Fibroblast of the aortic adventitia (primary cell): ENCODE measurements at regions not wholly inside any gene's neighbourhood (a gene's known extent, or its start where the extent isn't known, plus 50 kb on each side); places are given as distances from the start of the nearest gene placed in this dataset.
"Not testable (repeated sequence)": the region's sequence is repeated elsewhere in the genome, so short reads cannot be mapped to it uniquely, and the experiment has no call there.

Source experiments
- DNase-seq: peaks from one replicate; pipeline ENCODE4 v3.0.0-alpha.2; 2010; ENCODE audit warnings: low read depth
- H3K4me3 ChIP-seq: 2 replicates; pipeline ENCODE4 v1.5.1; 2011; ENCODE audit warnings: low read depth, mild to moderate bottlenecking, control low read depth, low read length, moderate library complexity
- TF ChIP-seq, protein P1 (sequence below): IDR thresholded peaks from 2 replicates; pipeline ENCODE4 v1.5.1; 2011; ENCODE audit warnings: mild to moderate bottlenecking, low read length, control low read depth, inconsistent platforms; ENCODE audit not compliant: insufficient read depth

DNA sequence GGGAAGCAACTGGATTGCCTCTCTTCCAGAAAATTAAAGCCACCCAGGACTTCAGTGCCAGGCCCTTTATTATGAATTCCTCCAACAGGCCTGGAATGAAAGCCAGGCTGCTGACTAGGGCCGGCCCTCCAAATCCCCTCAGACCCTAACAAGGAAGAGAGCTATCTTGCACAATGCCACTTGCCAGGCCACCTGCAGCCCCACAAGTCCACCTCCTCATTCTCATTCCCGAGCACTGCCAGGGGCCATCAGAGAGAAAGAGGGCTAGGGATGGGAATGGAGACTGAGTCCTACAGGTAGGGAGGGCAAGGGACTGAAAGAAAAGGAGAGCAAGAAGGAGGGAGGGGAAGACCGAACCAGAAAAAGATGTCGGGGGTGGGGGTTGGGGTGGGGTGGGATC is 86.5 kb downstream of the MRPL14 start:
- TF ChIP-seq, protein P1, sequence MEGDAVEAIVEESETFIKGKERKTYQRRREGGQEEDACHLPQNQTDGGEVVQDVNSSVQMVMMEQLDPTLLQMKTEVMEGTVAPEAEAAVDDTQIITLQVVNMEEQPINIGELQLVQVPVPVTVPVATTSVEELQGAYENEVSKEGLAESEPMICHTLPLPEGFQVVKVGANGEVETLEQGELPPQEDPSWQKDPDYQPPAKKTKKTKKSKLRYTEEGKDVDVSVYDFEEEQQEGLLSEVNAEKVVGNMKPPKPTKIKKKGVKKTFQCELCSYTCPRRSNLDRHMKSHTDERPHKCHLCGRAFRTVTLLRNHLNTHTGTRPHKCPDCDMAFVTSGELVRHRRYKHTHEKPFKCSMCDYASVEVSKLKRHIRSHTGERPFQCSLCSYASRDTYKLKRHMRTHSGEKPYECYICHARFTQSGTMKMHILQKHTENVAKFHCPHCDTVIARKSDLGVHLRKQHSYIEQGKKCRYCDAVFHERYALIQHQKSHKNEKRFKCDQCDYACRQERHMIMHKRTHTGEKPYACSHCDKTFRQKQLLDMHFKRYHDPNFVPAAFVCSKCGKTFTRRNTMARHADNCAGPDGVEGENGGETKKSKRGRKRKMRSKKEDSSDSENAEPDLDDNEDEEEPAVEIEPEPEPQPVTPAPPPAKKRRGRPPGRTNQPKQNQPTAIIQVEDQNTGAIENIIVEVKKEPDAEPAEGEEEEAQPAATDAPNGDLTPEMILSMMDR, result no peak
- H3K4me3 ChIP-seq, result no peak overlapping the region
- no peak for DNase-seq

DNA sequence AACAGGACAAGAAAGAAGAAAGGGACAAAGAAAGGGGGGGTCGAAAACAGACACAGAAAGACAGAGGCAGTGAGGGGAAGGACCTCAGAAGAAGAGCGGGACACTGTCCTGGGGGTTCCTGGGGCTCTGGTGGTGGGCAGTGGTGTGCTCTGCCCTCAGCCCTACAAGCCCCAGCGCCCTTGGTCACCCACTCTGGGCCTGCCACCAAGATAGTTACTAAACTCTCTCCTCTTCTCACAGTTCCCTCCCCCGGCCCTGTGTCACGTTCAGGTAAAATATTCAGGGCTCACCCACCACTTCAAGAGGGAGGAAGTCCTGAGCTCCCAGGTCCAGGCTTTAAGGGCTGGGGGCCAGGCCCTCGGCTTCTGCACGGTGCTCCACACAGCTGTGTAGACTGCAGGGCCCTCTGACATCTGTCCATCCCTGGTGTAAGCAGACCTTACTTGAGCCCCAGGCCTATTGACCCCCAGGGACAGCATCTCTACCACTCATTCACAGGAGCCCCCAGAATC is 87.4 kb downstream of the MRPL14 start:
- TF ChIP-seq, protein P1, result no peak
- H3K4me3 ChIP-seq, result no peak overlapping the region
- no peak for DNase-seq

DNA sequence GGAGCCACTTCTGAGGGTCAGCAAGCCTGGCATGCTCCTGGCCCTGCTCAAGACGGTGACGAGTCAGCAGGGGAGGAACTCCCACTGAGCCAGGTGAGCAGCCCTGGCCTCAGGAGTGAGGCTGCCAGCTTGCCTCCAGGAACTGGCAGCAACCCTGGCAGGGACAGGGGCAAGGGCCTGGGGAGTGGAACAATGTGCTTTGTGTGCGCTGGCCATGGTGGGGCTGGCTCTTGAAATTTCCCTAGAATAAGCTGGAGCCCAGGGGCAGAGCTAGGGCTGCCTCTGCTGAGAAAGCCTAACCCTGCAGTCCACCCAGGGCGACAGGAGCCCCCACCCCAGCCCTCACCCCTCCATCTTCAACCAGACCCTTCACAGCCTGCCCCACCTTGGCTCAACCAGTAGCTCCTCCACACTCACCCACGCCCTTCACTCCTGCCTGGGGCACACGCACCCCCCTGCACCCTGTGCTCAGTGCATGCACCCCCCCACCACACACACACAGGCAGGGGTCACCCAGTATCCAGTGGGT is 88.0 kb downstream of the MRPL14 start:
- H3K4me3 ChIP-seq, result no peak overlapping the region
- no peak for DNase-seq
- TF ChIP-seq, protein P1, result no peak

DNA sequence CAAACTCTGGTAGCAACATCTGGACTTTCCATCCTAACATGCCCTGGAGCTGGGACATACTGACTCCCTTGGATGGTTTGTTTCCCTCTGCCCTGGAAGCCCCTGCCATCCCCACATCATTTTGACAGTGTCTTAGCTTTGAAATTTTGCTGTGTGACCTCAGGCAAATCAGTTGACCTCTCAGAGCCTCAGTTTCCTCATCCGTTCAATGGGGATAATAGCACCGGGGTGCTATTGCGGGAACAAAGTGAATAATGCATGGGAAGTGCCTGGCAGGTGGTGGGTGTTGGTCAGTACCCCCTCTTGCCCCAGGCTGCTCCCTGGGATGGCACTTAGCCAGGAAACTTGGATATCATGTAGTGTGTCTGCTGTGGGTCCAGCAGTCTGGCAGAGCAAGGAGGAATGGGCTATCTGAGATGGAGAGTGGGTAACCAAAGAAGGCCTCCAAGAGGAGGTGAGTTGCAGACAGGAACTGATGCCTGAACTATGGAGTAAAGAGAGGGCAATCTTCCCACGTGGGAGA is 88.6 kb downstream of the MRPL14 start:
- TF ChIP-seq, protein P1, result no peak
- H3K4me3 ChIP-seq, result no peak overlapping the region
- no peak for DNase-seq

DNA sequence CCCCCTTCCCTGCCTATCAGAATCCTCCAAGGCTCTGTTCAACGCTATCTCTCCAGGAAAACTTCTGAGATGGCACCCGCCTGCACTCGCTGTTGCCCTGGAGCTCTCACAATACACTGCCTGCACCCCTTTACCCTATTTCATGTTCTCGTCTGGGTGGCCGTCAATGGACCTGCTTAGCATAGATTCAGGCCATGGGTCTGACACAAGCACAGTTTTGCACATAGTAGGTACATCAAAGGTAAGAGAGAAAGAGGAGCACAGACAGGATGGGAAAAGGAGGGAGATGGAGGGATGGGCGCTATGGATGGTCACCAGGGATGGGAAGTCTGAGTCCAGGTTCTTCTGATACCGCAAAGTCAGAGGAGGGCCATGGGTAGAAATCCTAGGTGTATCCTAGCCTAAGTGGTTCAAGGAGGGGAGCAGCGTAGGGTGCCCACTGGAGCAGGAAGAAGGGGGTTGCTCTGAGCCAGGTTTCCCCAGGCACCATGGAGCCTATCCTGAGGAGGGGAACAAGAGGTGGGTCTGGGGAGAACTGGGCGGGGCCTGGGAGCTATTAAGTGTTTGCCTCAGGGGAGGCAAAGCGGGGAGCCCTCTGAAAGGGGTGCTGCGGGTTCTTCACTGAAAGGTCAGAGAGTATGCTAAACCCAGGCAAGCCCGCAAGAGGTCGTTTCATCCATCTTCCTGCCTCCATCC is 89.3 kb downstream of the MRPL14 start:
- no peak overlapping the region for H3K4me3 ChIP-seq
- no peak for DNase-seq
- TF ChIP-seq, protein P1, result no peak

DNA sequence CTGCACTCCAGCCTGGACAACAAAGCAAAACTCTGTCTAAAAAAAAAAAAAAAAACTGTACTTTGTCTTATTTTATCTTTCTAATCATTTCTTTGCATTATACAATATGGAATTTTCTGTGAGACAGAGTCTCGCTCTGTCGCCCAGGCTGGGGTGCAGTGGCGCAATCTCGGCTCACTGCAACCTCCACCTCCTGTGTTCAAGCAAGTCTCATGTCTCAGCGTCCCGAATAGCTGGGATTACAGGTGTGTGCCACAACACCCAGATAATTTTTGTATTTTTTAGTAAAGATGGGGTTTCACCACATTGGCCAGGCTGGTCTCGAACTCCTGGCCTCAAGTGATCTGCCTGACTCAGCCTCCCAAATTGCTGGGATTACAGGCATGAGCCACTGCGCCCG is 90.0 kb downstream of the MRPL14 start:
- not testable (repeated sequence) for H3K4me3 ChIP-seq, DNase-seq

DNA sequence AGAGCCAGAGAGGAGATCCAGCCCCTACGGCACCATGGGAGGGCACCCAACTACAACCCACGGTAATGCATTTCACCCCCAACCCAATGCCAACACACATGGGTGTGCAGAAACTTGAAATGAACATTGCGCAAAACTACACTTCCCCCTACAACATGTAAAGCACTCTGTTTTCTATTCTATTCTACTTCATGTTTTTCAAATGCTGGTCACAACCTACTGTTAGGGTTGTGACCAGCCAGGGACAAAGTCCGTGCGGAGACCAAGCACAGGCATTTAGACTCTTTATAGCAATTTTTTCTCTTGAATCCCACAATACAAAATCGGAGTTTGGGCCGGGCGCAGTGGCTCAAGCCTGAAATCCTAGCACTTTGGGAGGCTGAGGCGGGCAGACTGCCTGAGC is 90.6 kb downstream of the MRPL14 start:
- TF ChIP-seq, protein P1, result no peak
- H3K4me3 ChIP-seq, result no peak overlapping the region
- DNase-seq, result no peak
